HG03108 (cell line): ENCODE measurements at regions not wholly inside any gene's neighbourhood (a gene's known extent, or its start where the extent isn't known, plus 50 kb on each side); places are given as distances from the start of the nearest gene placed in this dataset.

Experiments
- ATAC-seq: cut with Tn5 transposase; IDR thresholded peaks from one replicate; pipeline ENCODE4 v1.9.1; 2021; ENCODE audit warnings: moderate library complexity; ENCODE audit not compliant: unreplicated experiment

GRCh38 chr17:15177343-15177742, 87.8 kb downstream of the PMP22 start:
- no peak for ATAC-seq

GRCh38 chr17:15175356-15175755, 89.8 kb downstream of the PMP22 start:
- ATAC-seq = no peak

- ATAC-seq = no peak
Measured at GRCh38 chr17:15171167-15172047, 93.7 kb downstream of the PMP22 start.

- no peak for ATAC-seq
Measured at GRCh38 chr17:15169676-15170075, 95.5 kb downstream of the PMP22 start.

- no peak for ATAC-seq
Measured at GRCh38 chr17:15168379-15168778, 96.7 kb downstream of the PMP22 start.

DNA sequence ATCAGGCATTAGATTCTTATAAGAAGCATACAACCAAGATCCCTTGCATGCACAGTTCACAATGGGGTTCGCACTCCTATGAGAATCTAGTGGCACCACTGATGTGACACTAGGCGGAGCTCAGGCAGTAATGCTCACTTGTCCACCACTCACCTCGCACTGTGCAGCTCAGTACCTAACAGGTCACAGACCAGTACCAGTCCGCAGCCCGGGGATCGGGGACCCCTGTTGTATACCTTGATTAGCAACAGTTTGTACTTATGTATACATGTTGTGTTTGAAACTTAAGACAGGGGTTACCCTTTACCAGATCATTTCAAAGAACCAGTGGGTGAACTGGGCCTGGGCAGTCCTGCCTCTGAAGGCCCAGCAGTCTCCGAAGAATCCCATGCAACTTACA, 103.7 kb downstream of the PMP22 start:
- ATAC-seq = no peak

DNA sequence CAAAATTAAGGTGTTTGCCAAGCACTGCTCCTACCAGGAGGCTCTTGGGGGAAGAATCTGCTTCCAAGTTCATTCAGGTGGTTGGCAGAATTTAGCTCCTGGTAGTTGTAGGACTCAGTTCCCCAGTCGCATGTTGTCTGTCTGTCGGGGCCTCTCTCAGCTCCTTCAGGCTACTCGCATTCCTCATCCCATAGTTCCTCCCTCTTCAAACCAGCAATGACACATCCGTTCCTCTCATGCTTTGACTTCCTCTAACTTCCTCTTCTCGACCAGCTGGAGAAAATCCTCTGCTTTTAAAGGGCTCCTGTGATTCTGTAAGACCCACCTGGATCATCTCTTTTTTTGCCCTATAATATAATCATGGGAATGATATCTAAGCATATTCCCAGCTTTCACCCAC, 108.1 kb downstream of the PMP22 start:
- ATAC-seq = no peak

DNA sequence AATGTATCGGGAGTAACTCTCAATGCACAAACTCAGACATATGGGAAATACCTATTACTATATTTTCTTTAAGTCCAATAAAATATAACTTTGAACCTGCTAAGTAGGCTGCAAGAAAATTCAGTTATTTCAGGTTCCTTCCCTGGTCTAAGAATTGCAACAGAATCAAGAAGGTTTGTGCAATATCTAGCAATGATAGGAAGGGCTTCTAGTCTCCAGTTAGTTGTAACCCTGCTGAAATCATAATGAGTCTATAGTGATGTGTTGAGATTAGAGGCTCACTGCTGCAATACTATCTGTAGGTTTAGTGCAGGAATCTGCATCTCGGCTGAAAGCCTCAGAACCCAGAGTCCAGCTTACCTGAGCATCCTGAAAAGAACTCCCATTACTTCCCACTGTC, 110.5 kb downstream of the PMP22 start:
- ATAC-seq = no peak

GRCh38 chr17:15145621-15146020, 119.5 kb downstream of the PMP22 start:
- no peak for ATAC-seq

- no peak for ATAC-seq
Measured at GRCh38 chr17:15143524-15143923, 121.6 kb downstream of the PMP22 start.

DNA sequence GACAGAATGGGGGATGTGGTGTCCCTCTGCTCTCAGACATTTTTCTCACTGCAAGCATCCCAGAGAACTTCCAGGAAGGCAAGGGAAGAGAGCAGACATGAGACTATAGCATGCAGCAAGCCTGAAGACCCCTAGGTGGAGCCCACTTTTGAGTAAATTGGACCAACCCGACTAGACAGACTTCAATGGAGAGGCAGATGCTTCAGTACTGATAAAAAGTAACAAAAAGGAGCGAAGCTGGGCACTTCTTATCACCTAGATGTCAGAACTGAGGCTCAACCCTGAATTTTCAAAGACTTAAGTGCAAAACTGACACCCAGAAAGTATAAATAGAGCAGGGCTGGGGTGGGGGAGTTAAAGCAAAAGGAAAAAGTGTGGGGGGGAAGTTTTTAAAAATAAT, 130.8 kb downstream of the PMP22 start:
- ATAC-seq = no peak

DNA sequence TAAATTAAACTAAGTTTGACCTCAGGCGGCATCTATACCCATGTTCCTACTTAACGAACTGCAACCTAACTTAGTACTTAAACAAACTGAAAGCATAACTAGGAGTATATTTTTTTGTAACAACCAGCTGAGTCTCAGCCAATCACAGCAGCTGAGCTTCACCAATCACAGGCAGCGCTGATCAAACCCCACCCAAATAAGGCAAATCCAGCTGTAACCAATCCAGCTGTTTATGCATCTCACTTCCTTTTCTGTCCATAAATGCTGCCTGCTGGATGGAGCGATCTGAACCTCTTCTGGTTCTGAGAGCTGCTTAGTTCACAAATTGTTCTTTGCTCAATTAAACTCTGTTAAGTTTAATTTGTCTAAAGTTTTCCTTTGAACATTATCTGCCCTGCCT, 131.3 kb downstream of the PMP22 start:
- no peak for ATAC-seq

DNA sequence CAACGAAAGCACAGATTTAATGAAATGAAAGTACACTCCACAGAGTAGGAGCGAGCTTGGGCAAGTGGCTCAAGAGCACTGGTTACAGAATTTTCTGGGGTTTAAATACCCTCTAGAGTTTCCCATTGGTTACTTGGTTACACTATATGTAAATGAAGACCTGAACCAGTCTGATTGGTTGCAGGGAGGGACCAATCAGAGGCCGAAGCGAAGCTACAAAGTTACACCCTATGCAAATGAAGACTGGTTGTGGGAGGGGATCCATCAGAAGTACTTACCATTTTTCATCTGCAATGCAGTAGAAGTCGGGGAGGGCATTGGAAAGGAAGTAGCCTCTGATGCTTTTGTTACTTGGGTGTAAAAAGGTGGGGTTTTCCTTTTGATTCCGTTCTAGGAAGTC, 132.0 kb downstream of the PMP22 start:
- ATAC-seq = no peak

- ATAC-seq = no peak
Measured at GRCh38 chr17:15130426-15130825, 134.7 kb downstream of the PMP22 start.

- no peak for ATAC-seq
Measured at GRCh38 chr17:15129986-15130385, 135.1 kb downstream of the PMP22 start.

- ATAC-seq = no peak
Measured at GRCh38 chr17:15124746-15125145, 140.4 kb downstream of the PMP22 start.

DNA sequence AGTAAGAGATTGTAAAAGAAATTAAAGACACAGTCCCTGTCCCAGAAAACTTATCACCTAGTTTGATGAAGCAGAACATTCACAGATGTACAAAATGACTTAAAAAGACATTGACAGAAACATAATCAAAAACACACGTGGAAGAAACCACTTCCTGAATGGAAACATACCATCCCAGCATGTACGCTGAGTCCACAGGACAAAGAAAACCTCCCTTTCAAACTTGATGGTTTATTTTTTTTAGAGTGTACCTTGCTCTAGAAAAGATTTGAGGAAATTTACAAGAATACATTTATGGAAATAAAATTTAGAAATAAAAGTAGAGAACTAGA, 140.9 kb downstream of the PMP22 start:
- no peak for ATAC-seq

- no peak for ATAC-seq
Measured at GRCh38 chr17:15123593-15124263, 141.4 kb downstream of the PMP22 start.

DNA sequence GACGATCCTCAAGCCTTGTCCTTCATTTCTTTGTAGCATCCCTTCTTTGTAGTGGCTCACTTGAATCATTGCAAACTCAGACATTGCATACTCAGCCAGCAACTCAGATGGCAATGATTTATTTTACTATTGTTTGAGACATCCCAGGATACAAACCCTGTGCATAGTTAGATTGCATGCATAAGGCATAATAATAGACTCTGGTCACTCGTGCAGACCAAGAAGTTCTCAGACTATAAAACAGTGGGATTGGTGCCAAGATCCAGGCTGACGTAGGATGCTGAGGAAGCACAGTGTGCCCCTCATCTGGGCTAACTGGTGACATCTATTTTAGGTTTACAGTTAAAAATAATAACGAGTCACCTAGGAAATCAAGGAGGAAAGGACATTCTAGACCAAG, 142.3 kb downstream of the PMP22 start:
- no peak for ATAC-seq

- ATAC-seq = no peak
Measured at GRCh38 chr17:15121426-15121825, 143.7 kb downstream of the PMP22 start.

DNA sequence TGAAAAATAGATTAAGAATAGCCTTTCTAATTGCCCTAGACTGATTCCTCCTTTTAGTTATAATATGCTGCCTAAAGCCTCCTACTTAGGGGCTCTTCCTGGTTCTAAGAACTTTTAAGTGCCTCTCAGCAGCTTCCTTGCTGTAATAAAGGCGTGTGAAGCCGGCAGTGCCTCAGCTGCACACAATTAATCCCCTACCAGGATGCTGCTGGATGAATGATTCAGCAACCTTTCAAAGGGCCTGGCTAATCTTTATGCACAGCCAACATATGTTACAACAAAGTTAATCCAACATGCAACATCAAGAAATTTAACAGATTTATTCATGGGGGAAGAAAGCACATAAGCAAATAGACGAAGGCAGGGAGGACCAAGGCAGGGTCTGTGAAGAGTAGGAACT, 145.2 kb downstream of the PMP22 start:
- no peak for ATAC-seq

- ATAC-seq = no peak
Measured at GRCh38 chr17:15117239-15117638, 147.9 kb downstream of the PMP22 start.
